ENCODE measurements at regions not wholly inside any gene's neighbourhood (a gene's known extent, or its start where the extent isn't known, plus 50 kb on each side); places are given as distances from the start of the nearest gene placed in this dataset.

DNA sequence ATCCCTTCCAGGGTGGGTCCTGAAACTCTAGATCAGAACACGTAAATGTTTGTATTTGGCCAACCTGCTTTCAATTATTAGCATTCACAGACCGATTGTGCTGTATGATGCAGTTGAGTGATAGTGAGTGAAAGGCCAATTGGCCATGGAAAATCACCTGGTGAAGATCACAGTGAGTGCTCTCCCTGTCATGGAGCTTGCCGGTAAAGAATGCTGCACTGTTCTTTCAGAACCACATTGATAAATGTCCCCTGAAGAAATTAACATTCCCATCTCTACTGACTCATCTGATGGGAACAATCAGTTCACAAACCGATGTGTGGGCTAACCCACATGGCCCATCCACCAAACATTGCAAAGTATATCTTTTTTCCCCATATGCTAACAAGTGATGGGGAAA lies 324.8 kb upstream of the TBL1XR1 start:
- WGBS: 70% methylated on average over 4 of the region's 4 CpGs
- TF ChIP-seq POLR2AphosphoS5 (IDR thresholded peaks at IDR 0.05): peak in 1 of 2 donors; percentile 18
- TF ChIP-seq POLR2A (IDR thresholded peaks at IDR 0.05; ENCODE audit: low read depth): no peak
- Histone ChIP-seq H3K27ac (replicated peaks in 1 of 4) (peak overlapping the region in 1 of 4 donors; percentile 2), H3K27me3 (no peaks in the 10 kb centered on the region), H3K4me1 (peaks cover 0 to 28% (median 18%) of the 10 kb centered on the region in 4 donors), H3K4me3 (no peak overlapping the region), H3K9me3 (no peaks in the 10 kb centered on the region), H3K36me3 (no peaks in the 10 kb centered on the region)
- intact Hi-C loops (cut with DNase I): no loop called here
- DNase-seq (ENCODE audit: extremely low spot score): no peak

DNA sequence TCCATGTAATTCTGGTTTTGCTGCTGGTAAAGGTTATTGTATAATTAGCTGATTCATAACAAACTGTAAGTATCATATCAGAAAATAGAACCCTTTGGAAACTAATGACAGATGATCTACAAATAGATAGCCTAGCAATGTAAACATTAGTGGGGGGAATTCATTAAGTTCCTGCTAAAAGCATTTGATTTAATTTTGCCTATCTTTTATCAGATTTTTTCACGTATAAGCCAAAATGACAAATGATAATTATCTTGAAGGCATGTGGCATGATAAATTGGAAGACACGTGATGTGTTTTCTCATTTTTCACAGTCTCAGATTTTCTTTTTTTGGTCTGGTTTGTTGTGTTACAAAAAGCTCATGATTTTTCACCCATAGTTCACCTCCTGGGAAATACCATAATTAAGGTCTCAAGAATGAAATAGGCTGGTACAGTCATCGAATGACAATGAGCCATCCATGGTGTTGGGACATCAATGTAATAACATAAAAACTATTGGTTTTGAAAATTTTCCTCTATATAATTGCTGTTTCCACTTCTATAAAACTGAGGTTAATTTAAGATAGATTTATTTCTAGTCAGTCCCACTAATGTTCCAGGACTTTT lies 325.9 kb upstream of the TBL1XR1 start:
- no peaks in the 10 kb centered on the region for H3K9me3 ChIP-seq
- intact Hi-C loops (cut with DNase I): no loop called here
- H3K36me3 ChIP-seq: no peaks in the 10 kb centered on the region
- no peaks in the 10 kb centered on the region for H3K27me3 ChIP-seq
- TF ChIP-seq POLR2A (IDR thresholded peaks at IDR 0.05; ENCODE audit: low read depth) (no peak), EP300 (IDR thresholded peaks at IDR 0.05) (no peak), POLR2AphosphoS5 (IDR thresholded peaks at IDR 0.05) (no peak)
- TF ChIP-seq, protein P1, sequence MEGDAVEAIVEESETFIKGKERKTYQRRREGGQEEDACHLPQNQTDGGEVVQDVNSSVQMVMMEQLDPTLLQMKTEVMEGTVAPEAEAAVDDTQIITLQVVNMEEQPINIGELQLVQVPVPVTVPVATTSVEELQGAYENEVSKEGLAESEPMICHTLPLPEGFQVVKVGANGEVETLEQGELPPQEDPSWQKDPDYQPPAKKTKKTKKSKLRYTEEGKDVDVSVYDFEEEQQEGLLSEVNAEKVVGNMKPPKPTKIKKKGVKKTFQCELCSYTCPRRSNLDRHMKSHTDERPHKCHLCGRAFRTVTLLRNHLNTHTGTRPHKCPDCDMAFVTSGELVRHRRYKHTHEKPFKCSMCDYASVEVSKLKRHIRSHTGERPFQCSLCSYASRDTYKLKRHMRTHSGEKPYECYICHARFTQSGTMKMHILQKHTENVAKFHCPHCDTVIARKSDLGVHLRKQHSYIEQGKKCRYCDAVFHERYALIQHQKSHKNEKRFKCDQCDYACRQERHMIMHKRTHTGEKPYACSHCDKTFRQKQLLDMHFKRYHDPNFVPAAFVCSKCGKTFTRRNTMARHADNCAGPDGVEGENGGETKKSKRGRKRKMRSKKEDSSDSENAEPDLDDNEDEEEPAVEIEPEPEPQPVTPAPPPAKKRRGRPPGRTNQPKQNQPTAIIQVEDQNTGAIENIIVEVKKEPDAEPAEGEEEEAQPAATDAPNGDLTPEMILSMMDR (IDR thresholded peaks at IDR 0.05): no peak
- peak overlapping the region in 3 of 4 donors; percentile 20 to 46 (median 43) for H3K27ac ChIP-seq (replicated peaks in 1 of 4)
- no peak for DNase-seq (ENCODE audit: extremely low spot score)
- H3K4me3 ChIP-seq: no peak overlapping the region
- H3K4me1 ChIP-seq: peaks cover 0 to 30% (median 15%) of the 10 kb centered on the region in 4 donors
- 56% methylated on average over 3 of the region's 3 CpGs for WGBS

DNA sequence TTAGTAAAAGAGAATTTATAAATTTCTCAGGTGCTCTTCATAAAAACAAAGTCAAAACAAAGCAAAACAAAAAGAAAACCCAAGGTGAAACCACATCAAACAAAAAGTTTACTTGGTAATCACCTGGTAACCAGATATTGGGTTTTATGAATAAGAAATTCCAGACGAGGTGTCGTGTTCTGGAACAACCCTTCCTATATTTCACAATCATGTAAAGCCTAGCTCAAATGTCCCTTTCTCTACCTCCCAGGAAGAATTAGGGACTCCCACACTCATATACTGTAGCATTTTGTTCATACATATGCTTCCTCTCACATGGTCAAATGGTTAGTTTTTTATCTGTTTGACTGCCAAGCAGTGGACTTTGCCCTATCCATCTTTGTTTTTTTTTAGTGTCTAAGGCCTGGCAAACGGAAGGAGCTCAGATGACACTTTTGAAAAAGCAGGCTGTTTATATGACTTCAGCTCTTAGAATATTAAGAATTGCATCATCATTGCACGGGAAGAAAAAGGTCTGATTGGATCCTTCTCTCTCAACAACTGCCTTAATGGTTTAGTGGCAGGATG lies 326.7 kb upstream of the TBL1XR1 start:
- H3K4me1 ChIP-seq: peaks cover 0 to 32% (median 14%) of the 10 kb centered on the region in 4 donors
- WGBS: 47% methylated on average over 4 of the region's 4 CpGs
- no peaks in the 10 kb centered on the region for H3K36me3 ChIP-seq
- peak in 1 of 2 donors; percentile 7 for TF ChIP-seq POLR2AphosphoS5 (IDR thresholded peaks at IDR 0.05)
- TF ChIP-seq, protein P1 (IDR thresholded peaks at IDR 0.05): no peak
- peak overlapping the region in 3 of 4 donors; percentile 20 to 46 (median 43) for H3K27ac ChIP-seq (replicated peaks in 1 of 4)
- no peaks in the 10 kb centered on the region for H3K27me3 ChIP-seq
- intact Hi-C loops (cut with DNase I): no loop called here
- H3K4me3 ChIP-seq: no peak overlapping the region
- DNase-seq (ENCODE audit: extremely low spot score): no peak
- no peaks in the 10 kb centered on the region for H3K9me3 ChIP-seq

DNA sequence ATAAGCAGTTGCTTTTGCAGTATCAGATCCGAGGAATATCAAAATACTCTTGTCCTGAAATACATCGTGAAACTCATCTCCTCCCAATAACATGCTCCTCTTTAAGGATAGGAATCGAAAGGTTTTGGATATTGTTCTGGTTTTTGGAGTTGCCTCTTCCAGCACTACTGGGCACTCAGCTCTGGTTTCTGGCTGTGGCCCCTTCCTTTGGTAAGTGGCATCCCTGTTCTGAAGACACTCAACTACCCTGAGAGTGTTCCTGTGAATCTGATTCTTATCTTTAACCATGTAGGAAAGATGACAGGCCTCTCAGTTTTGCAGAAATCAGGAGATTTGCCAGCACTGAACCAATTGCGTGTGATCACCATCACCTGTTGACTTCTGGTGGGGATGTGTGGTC lies 327.5 kb upstream of the TBL1XR1 start:
- WGBS: 92% methylated on average over 4 of the region's 4 CpGs
- Histone ChIP-seq H3K27ac (replicated peaks in 1 of 4) (peak overlapping the region in 2 of 4 donors; percentile 14 to 46), H3K36me3 (no peaks in the 10 kb centered on the region), H3K27me3 (no peaks in the 10 kb centered on the region), H3K9me3 (no peaks in the 10 kb centered on the region), H3K4me1 (peaks cover 5 to 40% (median 18%) of the 10 kb centered on the region in 4 donors), H3K4me3 (no peak overlapping the region)
- intact Hi-C loops (cut with DNase I): no loop called here
- DNase-seq (ENCODE audit: extremely low spot score): no peak
- TF ChIP-seq, protein P1 (IDR thresholded peaks at IDR 0.05): no peak
- no peak for TF ChIP-seq EP300 (IDR thresholded peaks at IDR 0.05)
- no peak for TF ChIP-seq POLR2A (IDR thresholded peaks at IDR 0.05; ENCODE audit: low read depth)
- no peak for TF ChIP-seq POLR2AphosphoS5 (IDR thresholded peaks at IDR 0.05)

DNA sequence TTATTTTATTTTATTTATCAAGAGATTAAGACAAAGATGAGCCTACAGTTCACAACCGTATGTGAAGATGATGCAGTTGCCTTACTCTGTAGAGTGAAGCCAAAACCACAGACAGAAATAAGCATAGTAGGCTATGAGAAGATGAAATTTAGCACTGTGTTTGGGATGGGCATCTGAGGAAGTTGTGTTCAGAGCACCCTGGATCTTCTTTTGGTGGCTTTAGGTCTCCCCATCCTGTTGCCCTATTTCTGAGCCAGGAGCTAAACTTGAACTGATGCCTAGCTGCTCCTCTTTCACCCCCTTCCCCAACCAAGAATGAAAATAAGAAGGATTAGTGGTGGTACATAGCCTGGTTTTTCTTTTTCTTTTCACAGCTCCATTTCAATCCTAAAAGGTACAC lies 328.1 kb upstream of the TBL1XR1 start:
- H3K36me3 ChIP-seq: no peaks in the 10 kb centered on the region
- H3K4me1 ChIP-seq: peaks cover 8 to 45% (median 23%) of the 10 kb centered on the region in 4 donors
- DNase-seq (ENCODE audit: extremely low spot score): no peak
- no peaks in the 10 kb centered on the region for H3K27me3 ChIP-seq
- no peaks in the 10 kb centered on the region for H3K9me3 ChIP-seq
- H3K4me3 ChIP-seq: no peak overlapping the region
- no peak for TF ChIP-seq EP300 (IDR thresholded peaks at IDR 0.05)
- no peak for TF ChIP-seq POLR2AphosphoS5 (IDR thresholded peaks at IDR 0.05)
- no peak for TF ChIP-seq POLR2A (IDR thresholded peaks at IDR 0.05; ENCODE audit: low read depth)
- TF ChIP-seq, protein P1 (IDR thresholded peaks at IDR 0.05): no peak
- intact Hi-C loops (cut with DNase I): no loop called here
- no peak overlapping the region for H3K27ac ChIP-seq (replicated peaks in 1 of 4)
- WGBS: 83% methylated on average over 1 of the region's 1 CpG
